NCI-H510A treated with DMSO at 0.1 percent for 48 hours (cell line): ENCODE measurements at regions not wholly inside any gene's neighbourhood (a gene's known extent, or its start where the extent isn't known, plus 50 kb on each side); places are given as distances from the start of the nearest gene placed in this dataset.

ENCODE experiments used
- DNase-seq: peaks from one replicate; lab custom pipeline; 2025; lab: John Stamatoyannopoulos, UW

- DNase-seq: no peak
Observed at GRCh38 chr9:14517154-14517906, 175.9 kb downstream of the ZDHHC21 start.

GRCh38 chr9:14516656-14517055 is 176.6 kb downstream of the ZDHHC21 start:
- DNase-seq: no peak

GRCh38 chr9:14515571-14516198 is 177.5 kb downstream of the ZDHHC21 start:
- no peak for DNase-seq

GRCh38 chr9:14515049-14515448 is 178.2 kb downstream of the ZDHHC21 start:
- DNase-seq: no peak

GRCh38 chr9:14512942-14513341 is 180.3 kb downstream of the ZDHHC21 start:
- no peak for DNase-seq

GRCh38 chr9:14511452-14511851 is 181.8 kb downstream of the ZDHHC21 start:
- DNase-seq: no peak

GRCh38 chr9:14508884-14509283 is 184.3 kb downstream of the ZDHHC21 start:
- no peak for DNase-seq

- no peak for DNase-seq
Observed at GRCh38 chr9:14501366-14501765, 187.4 kb upstream of the NFIB start.

- DNase-seq: no peak
Observed at GRCh38 chr9:14500705-14501104, 186.8 kb upstream of the NFIB start.

GRCh38 chr9:14499976-14500375 is 186.0 kb upstream of the NFIB start:
- DNase-seq: no peak

- no peak for DNase-seq
Observed at GRCh38 chr9:14498824-14499223, 184.9 kb upstream of the NFIB start.

- DNase-seq: no peak
Observed at GRCh38 chr9:14497476-14497875, 183.5 kb upstream of the NFIB start.

GRCh38 chr9:14488421-14489190 is 174.7 kb upstream of the NFIB start:
- DNase-seq: no peak

GRCh38 chr9:14487547-14488185 is 173.7 kb upstream of the NFIB start:
- DNase-seq: no peak

GRCh38 chr9:14485366-14485765 is 171.4 kb upstream of the NFIB start:
- DNase-seq: no peak

- no peak for DNase-seq
Observed at GRCh38 chr9:14482856-14483255, 168.9 kb upstream of the NFIB start.

- no peak for DNase-seq
Observed at GRCh38 chr9:14480526-14480925, 166.6 kb upstream of the NFIB start.

- no peak for DNase-seq
Observed at GRCh38 chr9:14479163-14479560, 165.2 kb upstream of the NFIB start.

- DNase-seq: no peak
Observed at GRCh38 chr9:14478175-14479162, 164.5 kb upstream of the NFIB start.

- no peak for DNase-seq
Observed at GRCh38 chr9:14471041-14471440, 157.1 kb upstream of the NFIB start.

GRCh38 chr9:14467675-14468374 is 153.9 kb upstream of the NFIB start:
- DNase-seq: no peak
